ENCODE measurements at regions not wholly inside any gene's neighbourhood (a gene's known extent, or its start where the extent isn't known, plus 50 kb on each side); places are given as distances from the start of the nearest gene placed in this dataset.

- TF ChIP-seq, protein P1, sequence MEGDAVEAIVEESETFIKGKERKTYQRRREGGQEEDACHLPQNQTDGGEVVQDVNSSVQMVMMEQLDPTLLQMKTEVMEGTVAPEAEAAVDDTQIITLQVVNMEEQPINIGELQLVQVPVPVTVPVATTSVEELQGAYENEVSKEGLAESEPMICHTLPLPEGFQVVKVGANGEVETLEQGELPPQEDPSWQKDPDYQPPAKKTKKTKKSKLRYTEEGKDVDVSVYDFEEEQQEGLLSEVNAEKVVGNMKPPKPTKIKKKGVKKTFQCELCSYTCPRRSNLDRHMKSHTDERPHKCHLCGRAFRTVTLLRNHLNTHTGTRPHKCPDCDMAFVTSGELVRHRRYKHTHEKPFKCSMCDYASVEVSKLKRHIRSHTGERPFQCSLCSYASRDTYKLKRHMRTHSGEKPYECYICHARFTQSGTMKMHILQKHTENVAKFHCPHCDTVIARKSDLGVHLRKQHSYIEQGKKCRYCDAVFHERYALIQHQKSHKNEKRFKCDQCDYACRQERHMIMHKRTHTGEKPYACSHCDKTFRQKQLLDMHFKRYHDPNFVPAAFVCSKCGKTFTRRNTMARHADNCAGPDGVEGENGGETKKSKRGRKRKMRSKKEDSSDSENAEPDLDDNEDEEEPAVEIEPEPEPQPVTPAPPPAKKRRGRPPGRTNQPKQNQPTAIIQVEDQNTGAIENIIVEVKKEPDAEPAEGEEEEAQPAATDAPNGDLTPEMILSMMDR (IDR thresholded peaks at IDR 0.05; ENCODE audit: low read depth, low read length): no peak
- Histone ChIP-seq H3K27ac (ENCODE audit: low read depth, low read length) (no peak overlapping the region), H3K27me3 (ENCODE audit: control insufficient read depth, insufficient read depth, low read length) (no peaks in the 10 kb centered on the region), H3K4me3 (ENCODE audit: low read depth, low read length) (no peak overlapping the region), H3K9me3 (ENCODE audit: control insufficient read depth, insufficient read depth, low read length) (no peaks in the 10 kb centered on the region)
- POLR2A ChIA-PET: no interaction called here
- CTCF ChIA-PET: no interaction called here
- DNase-seq (ENCODE audit: low read depth, low spot score): no peak
These were observed 1048.0 kb downstream of the LRFN5 start for GRCh38 chr14:42654707-42655106.

DNA sequence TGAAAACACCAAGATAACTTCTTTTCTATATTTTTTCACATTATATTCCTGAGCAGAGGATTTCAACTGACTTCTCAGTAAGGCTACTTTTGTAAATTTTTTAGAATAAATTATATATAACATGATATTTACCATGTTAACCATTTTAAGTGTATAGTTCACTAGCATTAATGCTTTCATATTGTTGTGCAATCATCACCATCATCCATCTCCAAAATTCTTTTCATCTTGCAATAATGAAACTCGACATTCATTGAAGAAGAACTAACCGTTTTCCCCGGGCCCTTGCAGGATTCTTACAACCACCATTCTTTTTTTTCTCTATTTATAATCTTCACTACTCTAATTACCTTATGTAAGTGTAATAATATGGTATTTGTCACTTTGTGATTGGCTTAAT, 1036.1 kb downstream of the LRFN5 start:
- Histone ChIP-seq H3K4me3 (ENCODE audit: low read depth, low read length) (no peak overlapping the region), H3K27me3 (ENCODE audit: control insufficient read depth, insufficient read depth, low read length) (no peaks in the 10 kb centered on the region), H3K27ac (ENCODE audit: low read depth, low read length) (no peak overlapping the region), H3K9me3 (ENCODE audit: control insufficient read depth, insufficient read depth, low read length) (no peaks in the 10 kb centered on the region)
- no peak for DNase-seq (ENCODE audit: low read depth, low spot score)
- ChIA-PET POLR2A (no interaction called here), CTCF (no interaction called here)
- TF ChIP-seq, protein P1 (IDR thresholded peaks at IDR 0.05; ENCODE audit: low read depth, low read length): no peak

DNA sequence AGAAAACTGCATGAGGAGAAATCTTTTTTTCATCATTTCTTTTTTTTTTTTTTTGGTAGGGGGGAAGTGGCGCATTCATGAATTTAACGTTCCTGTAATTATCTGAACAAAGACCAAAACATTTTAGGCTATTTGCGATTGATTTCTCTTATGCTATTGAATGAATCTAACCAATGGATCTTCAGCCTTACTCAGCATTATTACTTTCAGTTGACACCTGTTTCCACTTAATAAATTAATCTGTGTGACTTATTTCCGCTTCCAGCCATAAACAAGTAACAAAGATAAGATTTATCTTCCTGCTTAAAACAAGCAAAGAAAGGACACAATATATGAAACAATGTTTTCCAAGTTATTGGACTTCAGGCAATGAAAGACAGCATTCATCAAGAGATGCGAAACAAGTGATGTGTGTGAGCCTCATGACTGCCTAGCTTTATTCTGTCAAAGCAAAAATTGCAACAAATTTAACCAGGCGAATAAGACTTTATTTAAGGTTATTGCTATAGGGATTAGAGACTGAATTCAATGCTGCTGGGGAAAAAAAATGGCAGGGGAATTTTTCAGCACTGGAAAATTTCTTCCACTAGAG, 1026.9 kb downstream of the LRFN5 start:
- POLR2A ChIA-PET: interaction anchor here (0.6 kb wide), 1 partner anchor 717 kb away, joined by 3 read pairs; no protein-coding TSS in a partner anchor
- CTCF ChIA-PET: no interaction called here
- Histone ChIP-seq H3K27me3 (ENCODE audit: control insufficient read depth, insufficient read depth, low read length) (no peaks in the 10 kb centered on the region), H3K27ac (ENCODE audit: low read depth, low read length) (no peak overlapping the region), H3K9me3 (ENCODE audit: control insufficient read depth, insufficient read depth, low read length) (no peaks in the 10 kb centered on the region), H3K4me3 (ENCODE audit: low read depth, low read length) (no peak overlapping the region)
- no peak for DNase-seq (ENCODE audit: low read depth, low spot score)
- TF ChIP-seq, protein P1 (IDR thresholded peaks at IDR 0.05; ENCODE audit: low read depth, low read length): no peak

DNA sequence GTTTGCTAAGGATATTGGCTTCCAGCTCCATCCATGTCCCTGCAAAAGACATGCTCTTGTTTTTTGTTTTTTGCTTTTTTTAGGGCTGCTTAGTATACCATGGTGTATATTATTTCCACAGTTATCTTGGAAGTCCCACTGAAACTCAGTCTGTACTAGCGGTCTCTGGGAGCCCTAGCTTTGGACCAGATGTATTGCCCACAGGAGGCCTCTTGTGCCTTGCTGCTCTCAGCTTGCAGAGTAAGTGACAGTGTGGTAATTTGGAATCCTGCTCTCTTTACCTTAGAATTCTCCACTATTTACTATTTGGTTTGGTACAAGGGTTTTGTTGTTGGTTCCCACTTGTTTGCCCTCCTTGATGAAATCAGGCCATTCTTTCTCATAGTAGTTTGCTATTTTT, 1022.9 kb downstream of the LRFN5 start:
- H3K27me3 ChIP-seq (ENCODE audit: control insufficient read depth, insufficient read depth, low read length): no peaks in the 10 kb centered on the region
- TF ChIP-seq, protein P1 (IDR thresholded peaks at IDR 0.05; ENCODE audit: low read depth, low read length): no peak
- no peak overlapping the region for H3K4me3 ChIP-seq (ENCODE audit: low read depth, low read length)
- no peak for DNase-seq (ENCODE audit: low read depth, low spot score)
- H3K27ac ChIP-seq (ENCODE audit: low read depth, low read length): no peak overlapping the region
- POLR2A ChIA-PET: no interaction called here
- CTCF ChIA-PET: no interaction called here
- H3K9me3 ChIP-seq (ENCODE audit: control insufficient read depth, insufficient read depth, low read length): no peaks in the 10 kb centered on the region

DNA sequence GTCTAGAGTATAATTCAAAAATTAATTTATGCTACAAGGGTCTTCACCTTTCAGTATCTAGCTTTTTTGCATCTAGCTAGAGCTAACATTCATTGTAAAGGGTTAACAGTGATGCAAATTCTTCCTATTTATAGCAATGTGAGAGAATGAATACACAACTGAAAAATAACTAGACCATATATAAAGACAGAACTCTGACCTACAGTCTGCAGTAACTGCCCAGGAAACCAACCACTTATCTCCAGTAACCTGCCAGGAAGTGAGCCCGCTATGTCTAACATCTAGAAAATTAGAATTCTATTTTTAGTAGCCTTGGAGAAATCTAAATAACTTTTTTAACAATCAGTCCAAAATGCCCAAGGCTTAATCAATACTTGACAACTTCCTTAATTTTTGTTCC, 1021.9 kb downstream of the LRFN5 start:
- TF ChIP-seq, protein P1 (IDR thresholded peaks at IDR 0.05; ENCODE audit: low read depth, low read length): no peak
- no peak for DNase-seq (ENCODE audit: low read depth, low spot score)
- Histone ChIP-seq H3K4me3 (ENCODE audit: low read depth, low read length) (no peak overlapping the region), H3K9me3 (ENCODE audit: control insufficient read depth, insufficient read depth, low read length) (no peaks in the 10 kb centered on the region), H3K27me3 (ENCODE audit: control insufficient read depth, insufficient read depth, low read length) (no peaks in the 10 kb centered on the region), H3K27ac (ENCODE audit: low read depth, low read length) (no peak overlapping the region)
- ChIA-PET CTCF (no interaction called here), POLR2A (no interaction called here)

Measured in AG04450 (cell line).